ENCODE measurements at regions not wholly inside any gene's neighbourhood (a gene's known extent, or its start where the extent isn't known, plus 50 kb on each side); places are given as distances from the start of the nearest gene placed in this dataset.
"Not testable (repeated sequence)": the region's sequence is repeated elsewhere in the genome, so short reads cannot be mapped to it uniquely, and the experiment has no call there.

DNA sequence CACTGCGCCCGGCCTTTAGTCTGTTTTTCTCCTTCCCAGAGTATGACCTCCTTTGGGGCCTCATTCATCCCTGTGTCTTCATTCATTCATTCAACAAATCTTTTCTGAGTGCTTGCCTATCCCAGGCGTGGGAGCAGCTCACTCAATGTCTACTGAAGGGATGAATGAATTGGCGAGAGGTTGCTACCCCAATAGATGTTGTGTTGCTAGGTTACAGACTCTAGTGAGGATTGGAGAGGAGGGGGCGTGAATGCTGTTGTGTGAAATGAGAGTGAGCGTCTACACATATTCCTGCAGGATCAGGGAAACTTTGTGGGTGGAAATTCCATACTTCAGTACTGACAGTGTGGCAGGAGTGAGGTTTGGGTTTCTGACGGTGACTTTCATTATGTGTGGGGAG, 55.5 kb upstream of the EP300 start:
- DNase-seq (ENCODE audit: low spot score): no peak
- no peak overlapping the region for H3K23ac ChIP-seq (ENCODE audit: low read depth, low read length, poor library complexity)
- no peak overlapping the region for H3K18ac ChIP-seq (ENCODE audit: low read length)
- no peak overlapping the region for H3K9ac ChIP-seq (ENCODE audit: low read depth, low read length, poor library complexity)
- no peak overlapping the region for H2AK5ac ChIP-seq (ENCODE audit: low read depth, low read length)
- H3K14ac ChIP-seq (ENCODE audit: low read length): no peak overlapping the region
- H3K36me3 ChIP-seq (replicated peaks in 1 of 2; ENCODE audit: control insufficient read depth in 2 of 2, insufficient read depth in 2 of 2, low read length in 2 of 2): no peaks in the 10 kb centered on the region
- no peaks in the 10 kb centered on the region for H3K79me1 ChIP-seq (ENCODE audit: low read depth, low read length)
- peaks cover 2 to 3% of the 10 kb centered on the region in 2 donors for H3K4me1 ChIP-seq (ENCODE audit: control insufficient read depth in 2 of 2, insufficient read depth in 1 of 2, low read depth in 1 of 2, low read length in 2 of 2)
- H3K4me2 ChIP-seq (ENCODE audit: insufficient read depth, low read length, poor library complexity, severe bottlenecking): no peak overlapping the region
- H4K8ac ChIP-seq (ENCODE audit: low read depth, low read length): no peak overlapping the region
- H2BK5ac ChIP-seq (ENCODE audit: low read length): no peak overlapping the region
- no peak overlapping the region for H3K27ac ChIP-seq (replicated peaks; ENCODE audit: low read length)
- H2BK12ac ChIP-seq (ENCODE audit: low read length): no peak overlapping the region
- no peaks in the 10 kb centered on the region for H3K9me3 ChIP-seq (replicated peaks in 1 of 2; ENCODE audit: control insufficient read depth in 2 of 2, insufficient read depth in 1 of 2, low read depth in 1 of 2, low read length in 2 of 2)
- no peak overlapping the region for H4K91ac ChIP-seq (ENCODE audit: low read depth, low read length, poor library complexity)
- H3K4ac ChIP-seq (ENCODE audit: low read length): no peak overlapping the region
- no peak overlapping the region for H2BK15ac ChIP-seq (ENCODE audit: low read length)
- H2BK120ac ChIP-seq (ENCODE audit: low read depth, low read length): no peak overlapping the region
- no CpG with 5 or more reads among the region's 7 CpGs for WGBS, 2 donors (ENCODE audit: extremely low coverage in 2 of 2, insufficient read length in 2 of 2, insufficient replicate concordance in 1 of 2)
- no peak overlapping the region for H3K4me3 ChIP-seq (ENCODE audit: low read length in 2 of 2)
- H2AFZ ChIP-seq (ENCODE audit: low read length): no peak overlapping the region
- H3K27me3 ChIP-seq (ENCODE audit: control insufficient read depth in 3 of 3, insufficient read depth in 3 of 3, low read depth in 1 of 3, low read length in 3 of 3): no peaks in the 10 kb centered on the region

DNA sequence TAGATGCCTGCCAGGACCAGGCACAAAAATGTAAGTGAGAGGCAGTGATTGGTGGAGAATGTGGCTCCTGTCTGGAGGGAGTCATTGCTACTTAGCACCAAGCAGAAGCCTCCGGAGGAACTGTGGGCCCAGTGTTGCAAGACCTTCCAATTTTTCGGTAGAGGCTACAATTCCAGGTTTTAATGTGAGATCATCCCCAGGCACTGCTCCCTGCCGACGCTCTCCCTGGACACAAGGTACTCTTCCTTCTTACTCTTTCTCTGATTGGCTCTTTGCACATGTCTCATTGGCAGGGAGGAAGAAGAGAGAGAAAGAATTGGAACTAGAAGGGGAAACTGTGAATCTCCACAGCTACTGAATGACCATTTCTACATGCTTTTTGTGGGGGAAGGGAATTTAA, 53.7 kb upstream of the EP300 start:
- Histone ChIP-seq H3K79me1 (ENCODE audit: low read depth, low read length) (no peaks in the 10 kb centered on the region), H3K4ac (ENCODE audit: low read length) (no peak overlapping the region), H3K27me3 (ENCODE audit: control insufficient read depth in 3 of 3, insufficient read depth in 3 of 3, low read depth in 1 of 3, low read length in 3 of 3) (no peaks in the 10 kb centered on the region), H2BK12ac (ENCODE audit: low read length) (no peak overlapping the region), H3K4me3 (ENCODE audit: low read length in 2 of 2) (no peak overlapping the region), H4K91ac (ENCODE audit: low read depth, low read length, poor library complexity) (no peak overlapping the region), H2BK120ac (ENCODE audit: low read depth, low read length) (no peak overlapping the region), H3K27ac (replicated peaks; ENCODE audit: low read length) (no peak overlapping the region), H3K9me3 (replicated peaks in 1 of 2; ENCODE audit: control insufficient read depth in 2 of 2, insufficient read depth in 1 of 2, low read depth in 1 of 2, low read length in 2 of 2) (no peaks in the 10 kb centered on the region), H2BK15ac (ENCODE audit: low read length) (no peak overlapping the region), H3K4me2 (ENCODE audit: insufficient read depth, low read length, poor library complexity, severe bottlenecking) (no peak overlapping the region), H2BK5ac (ENCODE audit: low read length) (no peak overlapping the region), H2AK5ac (ENCODE audit: low read depth, low read length) (no peak overlapping the region), H3K4me1 (ENCODE audit: control insufficient read depth in 2 of 2, insufficient read depth in 1 of 2, low read depth in 1 of 2, low read length in 2 of 2) (peaks cover 2 to 3% of the 10 kb centered on the region in 2 donors), H3K36me3 (replicated peaks in 1 of 2; ENCODE audit: control insufficient read depth in 2 of 2, insufficient read depth in 2 of 2, low read length in 2 of 2) (no peaks in the 10 kb centered on the region), H3K14ac (ENCODE audit: low read length) (no peak overlapping the region), H3K23ac (ENCODE audit: low read depth, low read length, poor library complexity) (no peak overlapping the region), H4K8ac (ENCODE audit: low read depth, low read length) (no peak overlapping the region), H3K18ac (ENCODE audit: low read length) (no peak overlapping the region), H2AFZ (ENCODE audit: low read length) (no peak overlapping the region), H3K9ac (ENCODE audit: low read depth, low read length, poor library complexity) (no peak overlapping the region)
- no CpG with 5 or more reads among the region's 4 CpGs for WGBS, 2 donors (ENCODE audit: extremely low coverage in 2 of 2, insufficient read length in 2 of 2, insufficient replicate concordance in 1 of 2)
- no peak for DNase-seq (ENCODE audit: low spot score)

DNA sequence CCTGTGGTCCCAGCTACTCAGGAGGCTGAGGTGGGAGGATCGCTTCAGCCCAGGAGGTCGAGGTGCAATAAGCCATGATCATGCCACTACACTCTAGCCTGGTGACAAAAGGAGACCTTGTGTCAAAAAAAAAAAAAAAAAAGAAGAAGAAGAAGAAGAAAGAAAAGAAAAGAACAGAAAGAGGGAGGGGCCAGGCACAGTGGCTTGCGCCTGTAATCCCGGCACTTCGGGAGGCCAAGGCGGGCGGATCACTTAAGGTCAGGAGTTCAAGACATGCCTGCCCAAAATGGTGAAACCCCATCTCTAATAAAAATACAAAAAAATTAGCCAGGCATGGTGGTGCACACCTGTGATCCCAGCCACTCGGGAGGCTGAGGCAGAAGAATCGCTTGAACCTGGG, 52.8 kb upstream of the EP300 start:
- DNase-seq (ENCODE audit: low spot score); H2AK5ac ChIP-seq (ENCODE audit: low read depth, low read length); H3K18ac ChIP-seq (ENCODE audit: low read length); H4K8ac ChIP-seq (ENCODE audit: low read depth, low read length); H3K9ac ChIP-seq (ENCODE audit: low read depth, low read length, poor library complexity); H3K27me3 ChIP-seq (ENCODE audit: control insufficient read depth in 3 of 3, insufficient read depth in 3 of 3, low read depth in 1 of 3, low read length in 3 of 3); H3K23ac ChIP-seq (ENCODE audit: low read depth, low read length, poor library complexity); H3K36me3 ChIP-seq (replicated peaks in 1 of 2; ENCODE audit: control insufficient read depth in 2 of 2, insufficient read depth in 2 of 2, low read length in 2 of 2); H3K27ac ChIP-seq (replicated peaks; ENCODE audit: low read length); H3K79me1 ChIP-seq (ENCODE audit: low read depth, low read length); H2BK12ac ChIP-seq (ENCODE audit: low read length); H2BK120ac ChIP-seq (ENCODE audit: low read depth, low read length); H2BK15ac ChIP-seq (ENCODE audit: low read length); H3K4me1 ChIP-seq (ENCODE audit: control insufficient read depth in 2 of 2, insufficient read depth in 1 of 2, low read depth in 1 of 2, low read length in 2 of 2); H3K4me2 ChIP-seq (ENCODE audit: insufficient read depth, low read length, poor library complexity, severe bottlenecking); H2BK5ac ChIP-seq (ENCODE audit: low read length); H3K4ac ChIP-seq (ENCODE audit: low read length); H3K4me3 ChIP-seq (ENCODE audit: low read length in 2 of 2); H4K91ac ChIP-seq (ENCODE audit: low read depth, low read length, poor library complexity); H2AFZ ChIP-seq (ENCODE audit: low read length); H3K14ac ChIP-seq (ENCODE audit: low read length); H3K9me3 ChIP-seq (replicated peaks in 1 of 2; ENCODE audit: control insufficient read depth in 2 of 2, insufficient read depth in 1 of 2, low read depth in 1 of 2, low read length in 2 of 2): not testable (repeated sequence)
- WGBS, 2 donors (ENCODE audit: extremely low coverage in 2 of 2, insufficient read length in 2 of 2, insufficient replicate concordance in 1 of 2): no CpG with 5 or more reads among the region's 9 CpGs

DNA sequence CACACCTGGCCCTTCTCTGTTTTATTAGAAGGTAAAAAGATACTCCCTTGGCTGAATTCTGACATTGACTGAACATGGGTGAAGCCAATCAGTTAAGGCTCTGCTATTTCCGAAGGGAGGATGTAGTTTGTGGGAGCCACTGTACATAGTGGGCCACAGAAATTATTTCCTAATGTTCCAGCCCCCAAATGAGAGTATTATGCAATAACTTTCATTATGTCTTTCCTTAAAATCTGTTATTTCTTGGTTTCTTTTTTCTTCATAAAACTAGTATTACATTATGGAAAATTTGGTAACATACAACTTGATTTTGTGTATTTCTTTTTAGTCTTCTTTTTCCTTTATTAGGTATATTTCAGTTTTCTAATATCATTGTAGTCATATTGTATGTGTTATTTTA, 51.9 kb upstream of the EP300 start:
- H3K9me3 ChIP-seq (replicated peaks in 1 of 2; ENCODE audit: control insufficient read depth in 2 of 2, insufficient read depth in 1 of 2, low read depth in 1 of 2, low read length in 2 of 2): no peaks in the 10 kb centered on the region

More for the DNA sequence above, 51.9 kb upstream of the EP300 start:
- H3K14ac ChIP-seq (ENCODE audit: low read length): no peak overlapping the region
- no peak overlapping the region for H3K23ac ChIP-seq (ENCODE audit: low read depth, low read length, poor library complexity)
- peaks cover 2 to 3% of the 10 kb centered on the region in 2 donors for H3K4me1 ChIP-seq (ENCODE audit: control insufficient read depth in 2 of 2, insufficient read depth in 1 of 2, low read depth in 1 of 2, low read length in 2 of 2)
- no peaks in the 10 kb centered on the region for H3K79me1 ChIP-seq (ENCODE audit: low read depth, low read length)
- no peaks in the 10 kb centered on the region for H3K27me3 ChIP-seq (ENCODE audit: control insufficient read depth in 3 of 3, insufficient read depth in 3 of 3, low read depth in 1 of 3, low read length in 3 of 3)
- no peak overlapping the region for H4K8ac ChIP-seq (ENCODE audit: low read depth, low read length)
- no peak overlapping the region for H3K4me3 ChIP-seq (ENCODE audit: low read length in 2 of 2)
- H3K18ac ChIP-seq (ENCODE audit: low read length): no peak overlapping the region
- no peak overlapping the region for H2AFZ ChIP-seq (ENCODE audit: low read length)
- H2AK5ac ChIP-seq (ENCODE audit: low read depth, low read length): no peak overlapping the region
- no peak overlapping the region for H2BK120ac ChIP-seq (ENCODE audit: low read depth, low read length)
- H3K4ac ChIP-seq (ENCODE audit: low read length): no peak overlapping the region
- no CpG with 5 or more reads among the region's 1 CpG for WGBS, 2 donors (ENCODE audit: extremely low coverage in 2 of 2, insufficient read length in 2 of 2, insufficient replicate concordance in 1 of 2)
- no peak overlapping the region for H3K4me2 ChIP-seq (ENCODE audit: insufficient read depth, low read length, poor library complexity, severe bottlenecking)
- H2BK15ac ChIP-seq (ENCODE audit: low read length): no peak overlapping the region
- DNase-seq (ENCODE audit: low spot score): no peak
- H3K27ac ChIP-seq (replicated peaks; ENCODE audit: low read length): no peak overlapping the region
- no peak overlapping the region for H2BK5ac ChIP-seq (ENCODE audit: low read length)
- H3K36me3 ChIP-seq (replicated peaks in 1 of 2; ENCODE audit: control insufficient read depth in 2 of 2, insufficient read depth in 2 of 2, low read length in 2 of 2): no peaks in the 10 kb centered on the region
- no peak overlapping the region for H3K9ac ChIP-seq (ENCODE audit: low read depth, low read length, poor library complexity)
- no peak overlapping the region for H4K91ac ChIP-seq (ENCODE audit: low read depth, low read length, poor library complexity)
- no peak overlapping the region for H2BK12ac ChIP-seq (ENCODE audit: low read length)
